ENCODE measurements at regions not wholly inside any gene's neighbourhood (a gene's known extent, or its start where the extent isn't known, plus 50 kb on each side); places are given as distances from the start of the nearest gene placed in this dataset.
"Not testable (repeated sequence)": the region's sequence is repeated elsewhere in the genome, so short reads cannot be mapped to it uniquely, and the experiment has no call there.

DNA sequence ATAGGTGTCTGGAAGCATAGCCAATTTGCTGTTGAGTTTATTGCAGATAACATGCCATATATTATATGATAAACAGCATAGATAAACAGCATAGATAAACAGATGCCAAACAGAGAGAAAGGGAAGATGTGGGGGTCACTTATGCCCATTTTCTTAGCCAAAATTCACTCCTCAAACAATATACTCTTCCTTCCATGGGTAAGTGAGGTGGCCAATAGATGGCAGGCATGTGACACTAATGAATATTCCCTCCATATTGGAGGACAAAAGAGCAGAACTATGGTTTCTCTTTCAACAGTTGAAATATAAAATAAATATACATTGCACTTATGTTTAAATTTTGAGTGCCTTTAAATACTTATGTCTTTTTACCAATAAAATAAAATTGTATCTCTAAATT is 1212.8 kb downstream of the REEP3 start:
- DNase-seq (ENCODE audit: low read depth), result no peak

- no peak for DNase-seq (ENCODE audit: low read depth)
Observed at GRCh38 chr10:64738462-64738861, 1217.3 kb downstream of the REEP3 start.

GRCh38 chr10:64745565-64745964 is 1224.4 kb downstream of the REEP3 start:
- DNase-seq (ENCODE audit: low read depth), result no peak

- DNase-seq (ENCODE audit: low read depth), result no peak
Observed at GRCh38 chr10:64750672-64751071, 1229.5 kb downstream of the REEP3 start.

DNA sequence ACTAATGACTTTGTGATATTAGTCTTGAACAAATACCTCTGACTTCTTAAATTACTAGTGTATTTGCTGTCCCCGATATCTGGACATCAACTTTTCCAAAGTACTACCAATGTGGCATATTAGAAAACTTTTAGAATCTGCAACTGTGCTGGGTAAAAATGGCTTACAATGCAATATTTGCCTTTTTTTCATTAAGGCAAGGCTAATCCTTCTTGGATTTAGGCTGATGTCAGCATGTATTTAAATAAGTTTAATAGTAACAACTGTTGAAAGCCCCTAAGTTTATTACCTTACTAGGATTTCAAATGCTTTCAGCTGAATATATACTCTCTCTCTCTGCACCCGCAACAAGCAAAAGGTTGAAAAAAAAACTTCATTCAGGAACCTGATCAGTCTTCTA is 1232.3 kb downstream of the REEP3 start:
- DNase-seq (ENCODE audit: low read depth), result no peak

DNA sequence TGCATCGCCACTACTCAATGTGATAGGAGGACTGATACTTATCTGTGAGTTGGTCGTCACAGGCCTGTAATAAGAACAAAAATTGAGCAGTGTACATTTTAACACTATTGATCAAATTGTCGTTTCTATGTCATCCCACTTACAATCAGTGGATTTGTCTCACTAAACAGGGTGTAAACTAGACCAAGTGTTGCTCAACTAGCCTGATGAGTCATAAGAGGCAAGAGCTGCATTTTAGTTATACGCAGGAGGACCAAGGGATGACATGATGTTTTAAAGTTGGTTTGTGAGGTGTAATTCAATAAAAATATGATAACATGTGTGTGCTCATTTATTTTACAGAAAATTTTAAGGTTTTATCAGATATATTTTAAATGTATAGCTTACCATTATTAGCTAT is 1239.2 kb downstream of the REEP3 start:
- DNase-seq (ENCODE audit: low read depth), result no peak

DNA sequence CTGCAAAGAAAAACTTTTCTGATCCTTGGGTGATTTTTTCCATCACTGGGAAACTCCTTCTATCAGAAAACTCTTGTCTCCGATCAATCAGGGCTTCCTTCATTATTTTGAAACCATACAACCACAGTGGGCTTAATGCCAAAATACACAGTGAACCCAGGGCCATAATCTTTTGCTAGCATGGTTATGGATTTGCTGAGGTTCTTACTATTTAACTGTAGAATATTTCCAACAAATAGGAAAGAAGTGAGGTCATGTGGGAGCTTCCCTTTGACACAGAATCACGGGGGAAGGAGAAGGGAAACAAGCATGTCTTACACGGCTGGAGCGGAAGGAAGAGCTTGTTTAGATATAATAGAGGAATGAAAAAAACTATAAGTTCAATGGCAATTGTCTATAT is 1241.7 kb downstream of the REEP3 start:
- DNase-seq (ENCODE audit: low read depth), result no peak

- DNase-seq (ENCODE audit: low read depth), result no peak
Observed at GRCh38 chr10:64765498-64765897, 1244.3 kb downstream of the REEP3 start.

- no peak for DNase-seq (ENCODE audit: low read depth)
Observed at GRCh38 chr10:64771253-64772050, 1250.3 kb downstream of the REEP3 start.

DNA sequence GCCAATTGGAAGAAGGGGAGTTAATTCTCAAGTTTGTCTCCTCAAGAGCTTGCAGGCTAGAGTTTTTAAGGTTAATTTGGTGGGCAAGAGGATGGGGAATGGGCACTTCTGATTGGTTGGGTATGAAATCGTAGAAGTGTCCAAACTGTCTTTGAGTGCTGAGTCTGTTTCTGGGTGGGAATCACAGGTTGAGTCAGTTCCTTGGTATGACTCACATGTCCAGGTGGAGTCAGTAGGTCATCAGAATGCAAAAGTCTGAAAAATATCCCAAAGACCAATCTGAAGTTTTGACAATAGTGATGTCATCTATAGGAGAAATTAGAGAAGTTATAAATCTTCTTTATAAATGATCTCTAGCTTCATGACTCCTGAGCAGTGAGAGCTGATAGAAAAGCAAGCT is 1252.2 kb downstream of the REEP3 start:
- no peak for DNase-seq (ENCODE audit: low read depth)

GRCh38 chr10:64784451-64784850 is 1263.2 kb downstream of the REEP3 start:
- not testable (repeated sequence) for DNase-seq (ENCODE audit: low read depth)

DNA sequence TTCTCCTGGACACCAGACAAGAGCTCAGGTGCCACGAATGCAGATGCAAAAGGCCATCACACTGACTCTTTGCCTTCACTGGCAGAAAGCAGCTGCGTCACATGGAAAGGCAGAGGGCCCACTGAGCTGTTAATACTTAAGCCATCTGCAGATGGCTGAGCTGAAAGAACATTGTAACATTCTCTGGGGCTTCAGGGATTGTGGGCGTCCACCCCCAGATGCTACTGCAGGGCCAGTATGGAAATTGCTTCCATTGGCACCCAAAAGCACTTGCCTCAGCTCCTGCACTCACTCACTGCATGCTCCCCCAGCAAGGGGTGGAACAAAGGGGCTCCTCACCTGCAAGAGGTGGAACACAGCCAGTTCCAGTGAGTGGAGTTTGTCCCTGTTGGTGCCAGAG is 1264.6 kb downstream of the REEP3 start:
- no peak for DNase-seq (ENCODE audit: low read depth)

- DNase-seq (ENCODE audit: low read depth), result no peak
Observed at GRCh38 chr10:64786989-64787388, 1265.8 kb downstream of the REEP3 start.

DNA sequence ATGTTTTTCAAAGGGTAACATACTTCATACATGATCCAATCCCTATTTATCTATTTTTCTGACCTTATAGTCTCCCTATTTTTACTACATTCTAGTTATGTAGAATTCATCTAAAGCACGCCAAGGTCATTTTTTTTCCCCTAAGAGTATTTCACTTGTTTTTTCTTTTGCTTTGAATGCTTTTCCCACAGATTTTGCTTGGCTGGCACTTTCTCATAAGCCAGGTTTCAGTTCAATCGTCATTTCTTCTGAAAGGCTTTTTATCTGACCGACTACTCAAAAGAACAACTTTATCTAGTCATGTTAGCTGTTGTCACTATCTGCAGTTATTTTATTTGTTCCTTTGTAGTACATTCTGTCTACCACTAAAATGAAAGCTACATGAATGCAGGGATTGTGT is 1274.6 kb downstream of the REEP3 start:
- no peak for DNase-seq (ENCODE audit: low read depth)

GRCh38 chr10:64798297-64798696 is 1277.1 kb downstream of the REEP3 start:
- no peak for DNase-seq (ENCODE audit: low read depth)

DNA sequence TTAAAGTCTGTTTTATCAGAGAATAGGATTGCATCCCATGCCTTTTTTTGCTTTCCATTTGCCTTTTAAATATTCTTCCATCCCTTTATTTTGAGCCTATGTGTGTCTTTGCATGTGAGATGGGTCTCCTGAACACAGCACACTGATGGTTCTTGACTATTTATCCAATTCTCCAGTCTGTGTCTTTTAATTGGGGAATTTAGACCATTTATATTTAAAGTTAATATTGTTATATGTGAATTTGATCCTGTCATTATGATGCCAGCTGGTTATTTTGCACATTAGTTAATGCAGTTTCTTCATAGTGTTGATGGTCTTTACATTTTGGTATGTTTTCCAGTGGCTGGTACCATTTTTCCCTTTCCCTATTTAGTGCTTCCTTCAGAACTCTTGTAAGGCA is 1287.0 kb downstream of the REEP3 start:
- DNase-seq (ENCODE audit: low read depth), result not testable (repeated sequence)

- not testable (repeated sequence) for DNase-seq (ENCODE audit: low read depth)
Observed at GRCh38 chr10:64810046-64810445, 1288.8 kb downstream of the REEP3 start.

GRCh38 chr10:64813391-64813790 is 1292.2 kb downstream of the REEP3 start:
- no peak for DNase-seq (ENCODE audit: low read depth)

GRCh38 chr10:64814201-64814600 is 1293.0 kb downstream of the REEP3 start:
- no peak for DNase-seq (ENCODE audit: low read depth)

GRCh38 chr10:64829888-64830412 is 1308.7 kb downstream of the REEP3 start:
- no peak for DNase-seq (ENCODE audit: low read depth)

DNA sequence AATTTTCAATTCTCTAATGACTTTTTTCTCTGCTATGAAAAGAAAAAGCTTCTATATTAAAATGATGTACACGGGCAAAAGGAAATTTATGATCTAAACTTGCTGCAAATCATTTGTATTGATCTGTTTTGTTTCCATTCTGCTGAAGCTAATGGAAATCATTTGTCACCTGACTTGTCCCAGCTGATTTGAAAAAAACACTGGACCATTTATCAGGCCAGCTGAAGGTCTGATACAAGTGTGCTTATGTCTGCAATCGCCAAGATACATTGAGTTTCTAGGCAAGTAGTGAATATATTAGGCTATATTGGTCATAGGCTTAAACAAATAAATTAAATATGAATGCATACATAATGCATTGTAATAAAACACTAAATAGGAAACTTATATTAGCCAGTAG is 1309.7 kb downstream of the REEP3 start:
- DNase-seq (ENCODE audit: low read depth), result no peak

DNA sequence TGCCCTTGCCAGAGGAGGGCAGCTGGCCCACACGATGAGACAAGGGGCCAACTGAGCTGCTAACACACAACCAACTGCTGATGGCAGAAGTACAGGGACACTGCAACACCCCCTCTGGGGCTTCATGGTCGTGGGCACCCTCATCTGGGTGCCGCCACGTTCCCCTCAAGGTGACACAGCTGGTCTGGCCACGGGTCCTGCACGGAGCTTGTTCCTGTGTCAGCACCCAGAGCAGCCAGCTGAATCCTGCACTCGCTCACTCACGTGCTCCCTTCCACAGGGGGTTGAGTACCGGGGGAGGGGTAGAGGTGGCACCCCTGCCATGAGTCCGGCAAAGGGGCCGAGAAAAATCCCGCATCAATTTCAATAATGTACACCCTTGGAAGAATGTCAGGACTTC is 1319.1 kb downstream of the REEP3 start:
- no peak for DNase-seq (ENCODE audit: low read depth)

DNA sequence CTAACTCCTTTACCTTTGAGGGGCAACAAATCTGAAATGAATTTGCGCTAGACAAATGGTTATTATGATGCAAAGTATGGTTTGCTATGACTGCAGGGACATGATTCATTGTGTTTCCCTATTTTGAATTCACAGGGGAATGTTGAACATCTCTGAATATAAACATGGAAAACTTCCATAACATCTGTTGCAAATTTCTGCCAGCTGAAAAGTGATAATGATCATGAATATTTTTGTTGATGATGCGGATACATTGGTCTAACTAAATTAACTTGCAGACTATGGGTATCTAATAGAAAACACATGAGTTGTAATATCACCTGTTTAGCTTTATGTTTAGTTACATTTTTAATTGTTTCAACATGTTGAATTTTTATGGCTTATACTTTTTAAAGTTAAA is 1325.5 kb downstream of the REEP3 start:
- no peak for DNase-seq (ENCODE audit: low read depth)

DNA sequence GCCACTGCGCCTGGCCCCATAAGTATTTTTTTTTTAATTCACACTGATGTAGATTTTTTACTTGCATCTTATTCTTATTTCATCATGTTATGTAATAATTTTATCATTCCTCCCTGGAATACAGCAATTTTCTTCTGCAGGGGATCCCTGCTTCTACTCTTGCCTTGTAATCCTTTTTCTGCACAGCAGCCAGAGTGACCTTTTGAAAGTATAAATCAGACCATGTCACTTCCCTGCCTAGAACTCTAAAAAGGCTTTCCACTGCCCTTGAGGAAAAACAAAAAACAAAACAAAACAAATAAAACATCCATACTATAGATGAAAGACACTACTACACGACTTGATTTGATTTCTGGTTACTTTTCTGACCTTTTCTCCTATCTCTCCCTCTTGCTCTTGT is 1334.7 kb downstream of the REEP3 start:
- DNase-seq (ENCODE audit: low read depth), result no peak
